Astrocyte (in vitro differentiated cells and primary cell): ENCODE measurements at regions not wholly inside any gene's neighbourhood (a gene's known extent, or its start where the extent isn't known, plus 50 kb on each side); places are given as distances from the start of the nearest gene placed in this dataset.

Experiments used
- DNase-seq: peaks from one replicate; pipeline ENCODE4 v3.0.0-alpha.2; 2010; ENCODE audit warnings: low read depth
- FAIRE-seq: peaks from 2 replicates; lab custom pipeline; 2011; peaks lifted over from hg19 to GRCh38; lab: Jason Lieb, UNC
- H2AFZ ChIP-seq: 2 replicates; pipeline ENCODE4 v1.6.0; 2012; ENCODE audit warnings: low read depth, low read length, inconsistent platforms
- H3K27ac ChIP-seq: 2 replicates; pipeline ENCODE4 v1.5.1; 2011; ENCODE audit warnings: low read depth, low read length, inconsistent platforms
- H3K27me3 ChIP-seq: 2 replicates; pipeline ENCODE4 v1.6.0; 2011; ENCODE audit warnings: low read length, inconsistent platforms; ENCODE audit not compliant: insufficient read depth
- H3K36me3 ChIP-seq: 2 replicates; pipeline ENCODE4 v1.5.1; 2011; ENCODE audit warnings: low read length, inconsistent platforms; ENCODE audit not compliant: insufficient read depth
- H3K4me1 ChIP-seq: 2 replicates; pipeline ENCODE4 v1.5.1; 2011; ENCODE audit warnings: low read length, inconsistent platforms; ENCODE audit not compliant: insufficient read depth
- H3K4me2 ChIP-seq: 2 replicates; pipeline ENCODE4 v1.6.0; 2012; ENCODE audit warnings: low read length, inconsistent platforms
- H3K4me3 ChIP-seq: 2 replicates; pipeline ENCODE4 v1.5.1; 2011; ENCODE audit warnings: low read depth, mild to moderate bottlenecking, low read length, inconsistent platforms; ENCODE audit not compliant: insufficient read depth
- H3K79me2 ChIP-seq: 2 replicates; pipeline ENCODE4 v1.6.0; 2012; ENCODE audit warnings: mild to moderate bottlenecking, low read length, inconsistent platforms; ENCODE audit not compliant: insufficient read depth
- H3K9ac ChIP-seq: 2 replicates; pipeline ENCODE4 v1.6.0; 2012; ENCODE audit warnings: mild to moderate bottlenecking, low read length, inconsistent platforms
- H3K9me3 ChIP-seq: 2 replicates; pipeline ENCODE4 v1.5.1; 2012; ENCODE audit warnings: low read depth, mild to moderate bottlenecking, low read length, inconsistent platforms; ENCODE audit not compliant: insufficient read depth
- H4K20me1 ChIP-seq: 2 replicates; pipeline ENCODE4 v1.6.0; 2012; ENCODE audit warnings: low read length, inconsistent platforms; ENCODE audit not compliant: insufficient read depth
- H3K27ac Mint-ChIP-seq: one replicate; pipeline ENCODE4 v1.8.0; 2021; ENCODE audit warnings: mild to moderate bottlenecking, mixed read lengths; ENCODE audit not compliant: unreplicated experiment
- H3K27me3 Mint-ChIP-seq: one replicate; pipeline ENCODE4 v1.8.0; 2021; ENCODE audit warnings: low read depth, mixed read lengths; ENCODE audit not compliant: unreplicated experiment
- H3K36me3 Mint-ChIP-seq: one replicate; pipeline ENCODE4 v1.8.0; 2021; ENCODE audit warnings: low read depth, mixed read lengths; ENCODE audit not compliant: unreplicated experiment
- H3K4me1 Mint-ChIP-seq: one replicate; pipeline ENCODE4 v1.8.0; 2021; ENCODE audit warnings: low read depth, mixed read lengths; ENCODE audit not compliant: unreplicated experiment
- H3K4me3 Mint-ChIP-seq: one replicate; pipeline ENCODE4 v1.8.0; 2021; ENCODE audit warnings: mild to moderate bottlenecking, moderate library complexity, mixed read lengths; ENCODE audit not compliant: unreplicated experiment
- H3K9me3 Mint-ChIP-seq: one replicate; pipeline ENCODE4 v1.8.0; 2021; ENCODE audit warnings: mild to moderate bottlenecking, mixed read lengths; ENCODE audit not compliant: unreplicated experiment
- EZH2 ChIP-seq: IDR thresholded peaks from 2 replicates; pipeline ENCODE4 v1.6.1; 2012; ENCODE audit warnings: mild to moderate bottlenecking, low read length, inconsistent platforms; ENCODE audit not compliant: insufficient read depth
- TF ChIP-seq, protein P1 (sequence below): IDR thresholded peaks from 2 replicates; pipeline ENCODE4 v1.5.1; 2011; ENCODE audit warnings: low read depth, mild to moderate bottlenecking, inconsistent platforms, low read length, moderate library complexity; ENCODE audit not compliant: insufficient read depth

- DNase-seq (no peak), FAIRE-seq (no peak)
- Histone ChIP-seq H3K4me1 (no peaks in the 10 kb centered on the region), H2AFZ (no peak overlapping the region), H3K4me3 (no peak overlapping the region), H3K4me2 (no peak overlapping the region), H3K9me3 (no peaks in the 10 kb centered on the region), H3K27ac (no peak overlapping the region), H3K79me2 (no peaks in the 10 kb centered on the region), H4K20me1 (no peaks in the 10 kb centered on the region), H3K9ac (no peak overlapping the region), H3K36me3 (no peaks in the 10 kb centered on the region), H3K27me3 (peaks cover 6% of the 10 kb centered on the region)
- TF ChIP-seq, protein P1, sequence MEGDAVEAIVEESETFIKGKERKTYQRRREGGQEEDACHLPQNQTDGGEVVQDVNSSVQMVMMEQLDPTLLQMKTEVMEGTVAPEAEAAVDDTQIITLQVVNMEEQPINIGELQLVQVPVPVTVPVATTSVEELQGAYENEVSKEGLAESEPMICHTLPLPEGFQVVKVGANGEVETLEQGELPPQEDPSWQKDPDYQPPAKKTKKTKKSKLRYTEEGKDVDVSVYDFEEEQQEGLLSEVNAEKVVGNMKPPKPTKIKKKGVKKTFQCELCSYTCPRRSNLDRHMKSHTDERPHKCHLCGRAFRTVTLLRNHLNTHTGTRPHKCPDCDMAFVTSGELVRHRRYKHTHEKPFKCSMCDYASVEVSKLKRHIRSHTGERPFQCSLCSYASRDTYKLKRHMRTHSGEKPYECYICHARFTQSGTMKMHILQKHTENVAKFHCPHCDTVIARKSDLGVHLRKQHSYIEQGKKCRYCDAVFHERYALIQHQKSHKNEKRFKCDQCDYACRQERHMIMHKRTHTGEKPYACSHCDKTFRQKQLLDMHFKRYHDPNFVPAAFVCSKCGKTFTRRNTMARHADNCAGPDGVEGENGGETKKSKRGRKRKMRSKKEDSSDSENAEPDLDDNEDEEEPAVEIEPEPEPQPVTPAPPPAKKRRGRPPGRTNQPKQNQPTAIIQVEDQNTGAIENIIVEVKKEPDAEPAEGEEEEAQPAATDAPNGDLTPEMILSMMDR = no peak
- TF ChIP-seq EZH2 = no peak
- Mint-ChIP-seq H3K27ac (no peak overlapping the region), H3K4me3 (no peak overlapping the region), H3K36me3 (no peaks in the 10 kb centered on the region), H3K4me1 (peaks cover 3% of the 10 kb centered on the region), H3K9me3 (peaks cover 2% of the 10 kb centered on the region), H3K27me3 (peaks cover 12% of the 10 kb centered on the region)
These were observed 111.6 kb upstream of the SPACA1 start for GRCh38 chr6:87936065-87936464.

- Mint-ChIP-seq H3K9me3 (peaks cover 2% of the 10 kb centered on the region), H3K27ac (no peak overlapping the region), H3K4me1 (peaks cover 3% of the 10 kb centered on the region), H3K27me3 (peaks cover 12% of the 10 kb centered on the region), H3K4me3 (no peak overlapping the region), H3K36me3 (no peaks in the 10 kb centered on the region)
- H3K4me1 ChIP-seq = peaks cover under 1% of the 10 kb centered on the region
- H3K36me3 ChIP-seq = no peaks in the 10 kb centered on the region
- no peaks in the 10 kb centered on the region for H3K9me3 ChIP-seq
- peaks cover 6% of the 10 kb centered on the region for H3K27me3 ChIP-seq
- H3K9ac ChIP-seq = no peak overlapping the region
- DNase-seq (no peak), FAIRE-seq (no peak)
- no peak overlapping the region for H3K27ac ChIP-seq
- no peaks in the 10 kb centered on the region for H3K79me2 ChIP-seq
- TF ChIP-seq, protein P1 = no peak
- TF ChIP-seq EZH2 = no peak
- H3K4me3 ChIP-seq = no peak overlapping the region
- H4K20me1 ChIP-seq = no peaks in the 10 kb centered on the region
- H3K4me2 ChIP-seq = no peak overlapping the region
- no peak overlapping the region for H2AFZ ChIP-seq
These were observed 112.4 kb upstream of the SPACA1 start for GRCh38 chr6:87935196-87935595.

GRCh38 chr6:87932361-87932760, 115.3 kb upstream of the SPACA1 start:
- H3K9me3 Mint-ChIP-seq = peaks cover 2% of the 10 kb centered on the region
- no peak overlapping the region for H3K27ac ChIP-seq
- H3K4me2 ChIP-seq = no peak overlapping the region
- H3K4me1 Mint-ChIP-seq = peaks cover 3% of the 10 kb centered on the region
- H3K9me3 ChIP-seq = no peaks in the 10 kb centered on the region
- no peak overlapping the region for H2AFZ ChIP-seq
- no peak overlapping the region for H3K4me3 ChIP-seq
- no peak overlapping the region for H3K27ac Mint-ChIP-seq
- no peak for TF ChIP-seq EZH2
- TF ChIP-seq, protein P1 = no peak
- H3K27me3 Mint-ChIP-seq = peaks cover 17% of the 10 kb centered on the region
- no peaks in the 10 kb centered on the region for H4K20me1 ChIP-seq
- peaks cover 7% of the 10 kb centered on the region for H3K4me1 ChIP-seq
- no peak for DNase-seq
- no peaks in the 10 kb centered on the region for H3K36me3 Mint-ChIP-seq
- no peak for FAIRE-seq
- H3K27me3 ChIP-seq = peaks cover 6% of the 10 kb centered on the region
- H3K9ac ChIP-seq = no peak overlapping the region
- no peaks in the 10 kb centered on the region for H3K79me2 ChIP-seq
- no peak overlapping the region for H3K4me3 Mint-ChIP-seq
- H3K36me3 ChIP-seq = no peaks in the 10 kb centered on the region
